HuH-7 (cell line): ENCODE measurements at regions not wholly inside any gene's neighbourhood (a gene's known extent, or its start where the extent isn't known, plus 50 kb on each side); places are given as distances from the start of the nearest gene placed in this dataset.
"Not testable (repeated sequence)": the region's sequence is repeated elsewhere in the genome, so short reads cannot be mapped to it uniquely, and the experiment has no call there.

Experiments
- DNase-seq: peaks from one replicate; pipeline ENCODE4 v3.0.0; 2011; ENCODE audit warnings: low spot score

DNA sequence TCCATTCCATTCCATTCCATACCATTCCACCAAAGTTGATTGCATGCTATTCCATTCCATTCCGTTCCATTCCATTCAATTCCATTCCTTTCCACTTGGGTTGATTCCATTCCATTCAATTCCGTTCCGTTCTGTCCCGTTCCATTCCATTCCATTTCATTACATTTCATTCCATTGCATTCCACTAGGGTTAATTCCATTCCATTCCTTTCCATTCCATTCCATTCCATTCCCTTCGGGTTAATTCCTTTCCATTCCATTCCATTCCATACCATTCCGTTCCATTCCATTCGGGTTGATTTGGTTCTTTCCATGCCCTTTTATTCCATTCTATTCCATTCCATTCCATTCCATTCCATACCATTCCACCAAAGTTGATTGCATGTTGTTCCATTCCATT is 131.9 kb downstream of the CWH43 start:
- DNase-seq, result not testable (repeated sequence)

DNA sequence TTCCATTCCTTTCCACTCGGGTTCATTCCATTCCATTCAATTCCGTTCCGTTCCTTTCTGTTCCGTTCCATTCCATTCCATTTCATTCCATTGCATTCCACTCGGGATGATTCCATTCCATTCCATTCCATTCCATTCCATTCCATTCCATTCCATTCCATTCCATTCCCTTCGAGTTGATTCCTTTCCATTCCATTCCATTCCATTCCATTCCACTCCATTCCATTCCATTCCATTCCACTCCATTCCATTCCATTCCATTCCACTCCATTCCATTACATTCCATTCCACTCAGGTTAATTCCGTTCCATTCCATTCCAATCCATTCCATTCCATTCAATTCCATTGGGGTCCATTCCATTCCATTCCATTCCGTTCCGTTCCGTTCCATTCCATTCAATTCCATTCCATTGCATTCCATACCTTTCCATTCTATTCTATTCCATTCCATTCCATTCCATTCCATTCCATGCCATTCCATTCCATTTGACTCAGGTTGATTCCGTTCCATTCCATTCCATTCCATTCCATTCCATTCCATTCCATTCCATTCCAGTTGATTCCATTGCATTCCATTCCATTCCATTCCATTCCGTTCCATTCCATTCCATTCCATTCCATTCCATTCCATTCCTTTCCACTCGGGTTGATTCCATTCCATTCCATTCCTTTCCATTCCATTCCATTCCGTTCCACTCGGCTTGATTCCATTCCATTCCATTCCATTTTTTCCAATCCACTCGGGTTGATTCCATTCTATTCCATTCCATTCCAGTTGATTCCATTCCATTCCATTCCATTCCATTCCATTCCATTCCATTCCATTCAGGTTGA is 132.5 kb downstream of the CWH43 start:
- not testable (repeated sequence) for DNase-seq

DNA sequence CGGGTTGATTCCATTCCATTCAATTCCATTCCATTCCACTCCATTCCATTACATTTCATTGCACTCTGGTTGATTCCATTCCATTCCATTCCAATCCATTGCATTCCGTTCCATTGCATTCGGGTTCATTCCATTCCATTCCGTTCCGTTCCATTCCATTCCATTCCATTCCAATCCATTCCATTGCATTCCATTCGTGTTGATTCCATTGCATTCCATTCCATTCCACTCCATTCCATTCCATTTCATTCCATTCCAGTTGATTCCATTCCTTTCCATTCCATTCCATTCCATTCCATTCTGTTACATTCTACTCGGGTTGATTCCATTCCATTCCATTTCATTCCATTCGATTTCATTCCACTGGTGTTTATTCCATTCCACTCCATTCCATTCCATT is 133.3 kb downstream of the CWH43 start:
- DNase-seq, result not testable (repeated sequence)

DNA sequence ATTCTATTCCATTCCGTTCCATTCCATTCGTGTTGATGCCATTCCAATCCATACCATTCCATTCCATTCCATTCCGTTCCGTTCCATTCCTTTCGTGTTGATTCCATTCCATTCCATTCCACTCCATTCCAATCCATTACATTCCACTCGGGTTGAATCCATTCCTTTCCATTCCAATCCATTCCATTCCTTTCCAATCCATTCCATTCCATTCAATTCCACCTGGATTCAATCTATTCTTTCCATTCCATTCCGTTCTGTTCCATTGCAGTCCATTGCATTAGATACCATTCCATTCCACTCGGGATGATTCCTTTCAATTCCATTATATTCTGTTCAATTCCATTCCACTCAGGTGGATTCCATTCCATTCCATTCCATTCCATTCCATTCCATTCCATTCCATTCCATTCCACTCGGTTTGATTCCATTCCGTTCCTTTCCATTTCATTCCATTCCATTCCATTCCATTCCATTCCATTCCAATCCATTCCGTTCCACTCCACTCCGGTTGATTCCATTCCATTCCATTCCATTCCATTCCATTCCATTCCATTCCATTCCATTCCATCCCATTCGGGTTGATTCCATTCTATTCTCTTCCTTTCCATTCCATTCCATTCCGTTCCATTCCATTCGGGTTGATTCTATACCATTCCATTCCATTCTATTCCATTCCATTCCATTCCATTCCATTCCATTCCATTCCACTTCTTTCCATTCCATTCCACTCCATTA is 134.1 kb downstream of the CWH43 start:
- not testable (repeated sequence) for DNase-seq

DNA sequence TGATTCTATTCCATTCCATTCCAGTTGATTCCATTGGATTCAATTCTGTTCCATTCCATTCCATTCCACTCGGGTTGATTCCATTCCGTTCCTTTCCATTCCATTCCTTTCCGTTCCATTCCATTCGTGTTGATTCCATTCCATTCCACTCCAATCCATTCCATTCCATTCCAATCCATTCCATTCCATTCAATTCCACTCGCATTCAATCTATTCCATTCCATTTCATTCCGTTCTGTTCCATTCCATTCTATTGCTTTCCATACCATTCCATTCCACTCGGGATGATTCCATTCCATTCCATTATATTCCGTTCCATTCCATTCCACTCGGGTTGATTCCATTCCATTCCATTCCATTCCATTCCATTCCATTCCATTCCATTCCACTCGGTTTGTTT is 134.7 kb downstream of the CWH43 start:
- DNase-seq, result not testable (repeated sequence)

DNA sequence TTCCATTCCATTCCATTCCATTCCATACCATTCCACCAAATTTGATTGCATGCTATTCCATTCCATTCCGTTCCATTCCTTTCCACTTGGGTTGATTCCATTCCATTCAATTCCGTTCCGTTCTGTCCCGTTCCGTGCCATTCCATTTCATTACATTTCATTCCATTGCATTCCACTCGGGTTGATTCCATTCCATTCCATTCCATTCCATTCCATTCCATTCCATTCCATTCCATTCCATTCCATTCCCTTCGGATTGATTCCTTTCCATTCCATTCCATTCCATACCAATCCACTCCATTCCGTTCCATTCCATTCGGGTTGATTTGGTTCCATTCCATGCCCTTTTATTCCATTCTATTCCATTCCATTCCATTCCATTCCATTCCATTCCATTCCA is 140.4 kb downstream of the CWH43 start:
- not testable (repeated sequence) for DNase-seq

DNA sequence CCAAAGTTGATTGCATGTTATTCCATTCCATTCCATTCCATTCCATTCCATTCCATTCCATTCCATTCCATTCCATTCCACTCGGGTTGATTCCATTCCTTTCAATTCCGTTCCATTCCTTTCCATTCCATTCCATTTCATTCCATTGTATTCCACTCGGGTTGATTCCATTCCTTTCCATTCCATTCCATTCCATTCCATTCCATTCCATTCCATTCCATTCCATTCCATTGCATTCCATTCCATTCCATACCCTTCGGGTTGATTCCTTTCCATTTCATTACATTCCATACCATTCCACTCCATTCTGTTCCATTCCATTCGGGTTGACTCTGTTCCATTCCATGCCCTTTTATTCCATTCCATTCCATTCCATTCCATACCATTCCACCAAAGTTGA is 140.8 kb downstream of the CWH43 start:
- DNase-seq, result not testable (repeated sequence)

DNA sequence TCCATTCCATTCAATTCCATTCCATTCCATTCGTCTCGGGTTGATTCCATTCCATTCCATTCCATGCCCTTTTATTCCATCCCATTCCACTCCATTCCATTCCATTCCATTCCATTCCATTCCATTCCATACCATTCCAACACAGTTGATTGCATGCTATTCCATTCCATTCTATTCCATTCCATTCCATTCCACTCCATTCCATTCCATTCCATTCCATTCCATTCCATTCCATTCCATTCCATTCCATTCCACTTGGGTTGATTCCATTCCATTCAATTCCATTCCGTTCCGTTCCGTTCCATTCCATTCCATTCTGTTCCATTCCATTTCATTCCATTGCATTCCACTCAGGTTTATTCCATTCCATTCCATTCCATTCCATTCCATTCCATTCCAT is 143.3 kb downstream of the CWH43 start:
- DNase-seq, result not testable (repeated sequence)

DNA sequence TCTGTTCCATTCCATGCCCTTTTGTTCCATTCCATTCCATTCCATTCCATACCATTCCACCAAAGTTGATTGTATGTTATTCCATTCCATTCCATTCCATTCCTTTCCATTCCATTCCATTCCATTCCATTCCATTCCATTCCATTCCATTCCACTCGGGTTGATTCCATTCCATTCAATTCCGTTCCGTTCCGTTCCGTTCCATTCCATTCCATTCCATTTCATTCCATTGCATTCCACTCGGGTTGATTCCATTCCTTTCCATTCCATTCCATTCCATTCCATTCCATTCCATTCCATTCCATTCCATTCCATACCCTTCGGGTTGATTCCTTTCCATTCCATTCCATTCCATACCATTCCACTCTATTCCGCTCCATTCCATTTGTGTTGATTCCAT is 143.8 kb downstream of the CWH43 start:
- not testable (repeated sequence) for DNase-seq

DNA sequence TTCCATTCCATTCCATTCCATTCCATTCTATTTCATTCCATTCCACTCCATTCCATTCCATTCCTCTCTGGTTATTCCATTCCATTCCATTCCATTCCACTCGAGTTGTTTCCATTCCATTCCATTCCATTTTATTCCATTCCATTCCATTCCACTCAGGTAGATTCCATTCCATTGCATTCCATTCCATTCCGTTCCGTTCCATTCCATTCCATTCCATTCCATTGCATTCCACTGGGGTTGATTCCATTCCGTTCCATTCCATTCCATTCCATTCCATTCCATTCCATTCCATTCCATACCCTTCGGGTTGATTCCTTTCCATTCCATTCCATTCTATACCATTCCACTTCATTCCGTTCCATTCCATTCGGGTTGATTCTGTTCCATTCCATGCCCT is 144.6 kb downstream of the CWH43 start:
- DNase-seq, result not testable (repeated sequence)

DNA sequence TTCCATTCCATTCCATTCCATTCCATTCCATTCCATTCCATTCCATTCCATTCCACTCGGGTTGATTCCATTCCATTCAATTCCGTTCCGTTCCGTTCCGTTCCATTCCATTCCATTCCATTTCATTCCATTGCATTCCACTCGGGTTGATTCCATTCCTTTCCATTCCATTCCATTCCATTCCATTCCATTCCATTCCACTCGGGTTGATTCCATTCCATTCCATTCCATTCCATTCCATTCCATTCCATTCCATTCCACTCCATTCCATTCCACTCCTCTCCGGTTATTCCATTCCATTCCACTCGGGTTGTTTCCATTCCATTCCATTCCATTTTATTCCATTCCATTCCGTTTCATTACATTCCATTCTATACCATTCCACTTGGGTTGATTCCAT is 151.0 kb downstream of the CWH43 start:
- not testable (repeated sequence) for DNase-seq

DNA sequence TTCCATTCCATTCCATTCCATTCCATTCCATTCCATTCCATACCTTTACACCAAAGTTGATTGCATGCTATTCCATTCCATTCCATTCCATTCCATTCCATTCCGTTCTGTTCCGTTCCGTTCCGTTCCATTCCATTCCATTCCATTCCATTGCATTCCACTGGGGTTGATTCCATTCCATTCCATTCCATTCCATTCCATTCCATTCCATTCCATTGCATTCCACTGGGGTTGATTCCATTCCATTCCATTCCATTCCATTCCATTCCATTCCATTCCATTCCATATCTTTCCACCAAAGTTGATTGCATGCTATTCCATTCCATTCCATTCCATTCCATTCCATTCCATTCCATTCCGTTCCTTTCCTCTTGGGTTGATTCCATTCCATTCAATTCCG is 151.9 kb downstream of the CWH43 start:
- DNase-seq, result not testable (repeated sequence)

DNA sequence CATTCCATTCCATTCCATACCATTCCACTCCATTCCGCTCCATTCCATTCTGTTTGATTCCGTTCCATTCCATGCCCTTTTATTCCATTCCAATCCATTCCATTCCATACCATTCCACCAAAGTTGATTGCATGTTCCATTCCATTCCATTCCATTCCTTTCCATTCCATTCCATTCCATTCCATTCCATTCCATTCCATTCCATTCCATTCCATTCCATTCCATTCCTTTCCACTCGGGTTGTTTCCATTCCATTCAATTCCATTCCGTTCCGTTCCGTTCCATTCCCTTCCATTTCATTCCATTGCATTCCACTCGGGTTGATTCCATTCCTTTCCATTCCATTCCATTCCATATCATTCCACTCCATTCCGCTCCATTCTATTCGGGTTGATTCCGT is 152.7 kb downstream of the CWH43 start:
- DNase-seq, result not testable (repeated sequence)

DNA sequence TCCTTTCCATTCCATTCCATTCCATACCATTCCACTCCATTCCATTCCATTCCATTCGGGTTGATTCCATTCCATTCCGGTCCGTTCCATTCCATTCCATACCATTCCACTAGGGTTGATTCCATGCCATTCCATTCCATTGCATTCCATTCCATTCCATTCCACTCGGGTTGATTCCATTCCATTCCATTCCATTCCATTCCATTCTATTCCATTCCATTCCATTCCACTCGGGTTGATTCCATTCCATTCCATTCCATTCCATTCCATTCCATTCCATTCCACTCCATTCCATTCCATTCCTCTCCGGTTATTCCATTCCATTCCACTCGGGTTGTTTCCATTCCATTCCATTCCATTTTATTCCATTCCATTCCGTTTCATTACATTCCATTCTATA is 153.4 kb downstream of the CWH43 start:
- DNase-seq, result not testable (repeated sequence)

DNA sequence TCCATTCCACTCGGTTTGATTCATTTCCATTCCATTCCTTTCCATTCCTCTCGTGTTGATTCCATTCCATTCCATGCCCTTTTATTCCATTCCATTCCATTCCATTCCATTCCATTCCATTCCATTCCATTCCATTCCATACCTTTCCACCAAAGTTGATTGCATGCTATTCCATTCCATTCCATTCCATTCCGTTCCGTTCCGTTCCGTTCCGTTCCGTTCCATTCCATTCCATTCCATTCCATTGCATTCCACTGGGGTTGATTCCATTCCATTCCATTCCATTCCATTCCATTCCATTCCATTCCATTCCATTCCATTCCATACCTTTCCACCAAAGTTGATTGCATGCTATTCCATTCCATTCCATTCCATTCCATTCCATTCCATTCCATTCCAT is 154.3 kb downstream of the CWH43 start:
- DNase-seq, result not testable (repeated sequence)

DNA sequence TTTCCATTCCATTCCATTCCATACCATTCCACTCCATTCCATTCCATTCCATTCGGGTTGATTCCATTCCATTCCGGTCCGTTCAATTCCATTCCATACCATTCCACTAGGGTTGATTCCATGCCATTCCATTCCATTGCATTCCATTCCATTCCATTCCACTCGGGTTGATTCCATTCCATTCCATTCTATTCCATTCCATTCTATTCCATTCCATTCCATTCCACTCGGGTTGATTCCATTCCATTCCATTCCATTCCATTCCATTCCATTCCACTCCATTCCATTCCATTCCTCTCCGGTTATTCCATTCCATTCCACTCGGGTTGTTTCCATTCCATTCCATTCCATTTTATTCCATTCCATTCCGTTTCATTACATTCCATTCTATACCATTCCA is 155.9 kb downstream of the CWH43 start:
- DNase-seq, result not testable (repeated sequence)

DNA sequence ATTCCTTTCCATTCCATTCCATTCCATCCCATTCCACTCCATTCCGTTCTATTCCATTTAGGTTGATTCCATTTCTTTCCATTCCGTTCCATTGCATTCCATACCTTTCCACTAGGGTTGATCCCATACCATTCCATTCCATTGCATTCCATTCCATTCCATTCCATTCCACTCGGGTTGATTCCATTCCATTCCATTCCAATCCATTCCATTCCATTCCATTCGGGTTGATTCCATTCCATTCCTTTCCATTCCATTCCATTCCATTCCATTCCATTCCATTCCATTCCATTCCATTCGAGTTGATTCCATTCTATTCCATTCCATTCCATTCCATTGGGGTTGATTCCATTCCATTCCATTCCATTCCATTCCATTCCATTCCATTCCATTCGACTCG is 161.1 kb downstream of the CWH43 start:
- not testable (repeated sequence) for DNase-seq

DNA sequence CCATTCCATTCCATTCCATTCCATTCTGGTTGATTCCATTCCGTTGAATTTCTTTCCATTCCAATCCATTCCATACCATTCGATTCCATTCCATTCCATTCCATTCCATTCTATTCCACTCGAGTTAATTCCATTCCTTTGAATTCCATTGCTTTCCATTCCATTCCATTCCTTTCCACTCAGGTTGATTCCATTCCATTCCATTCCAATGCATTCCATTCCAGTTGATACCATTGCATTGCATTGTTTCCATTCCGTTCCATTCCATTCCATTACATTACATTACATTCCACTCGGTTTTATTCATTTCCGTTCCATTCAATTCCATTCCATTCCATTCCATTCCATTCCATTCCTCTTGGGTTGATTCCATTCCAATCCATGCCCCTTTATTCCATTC is 161.5 kb downstream of the CWH43 start:
- DNase-seq, result not testable (repeated sequence)

DNA sequence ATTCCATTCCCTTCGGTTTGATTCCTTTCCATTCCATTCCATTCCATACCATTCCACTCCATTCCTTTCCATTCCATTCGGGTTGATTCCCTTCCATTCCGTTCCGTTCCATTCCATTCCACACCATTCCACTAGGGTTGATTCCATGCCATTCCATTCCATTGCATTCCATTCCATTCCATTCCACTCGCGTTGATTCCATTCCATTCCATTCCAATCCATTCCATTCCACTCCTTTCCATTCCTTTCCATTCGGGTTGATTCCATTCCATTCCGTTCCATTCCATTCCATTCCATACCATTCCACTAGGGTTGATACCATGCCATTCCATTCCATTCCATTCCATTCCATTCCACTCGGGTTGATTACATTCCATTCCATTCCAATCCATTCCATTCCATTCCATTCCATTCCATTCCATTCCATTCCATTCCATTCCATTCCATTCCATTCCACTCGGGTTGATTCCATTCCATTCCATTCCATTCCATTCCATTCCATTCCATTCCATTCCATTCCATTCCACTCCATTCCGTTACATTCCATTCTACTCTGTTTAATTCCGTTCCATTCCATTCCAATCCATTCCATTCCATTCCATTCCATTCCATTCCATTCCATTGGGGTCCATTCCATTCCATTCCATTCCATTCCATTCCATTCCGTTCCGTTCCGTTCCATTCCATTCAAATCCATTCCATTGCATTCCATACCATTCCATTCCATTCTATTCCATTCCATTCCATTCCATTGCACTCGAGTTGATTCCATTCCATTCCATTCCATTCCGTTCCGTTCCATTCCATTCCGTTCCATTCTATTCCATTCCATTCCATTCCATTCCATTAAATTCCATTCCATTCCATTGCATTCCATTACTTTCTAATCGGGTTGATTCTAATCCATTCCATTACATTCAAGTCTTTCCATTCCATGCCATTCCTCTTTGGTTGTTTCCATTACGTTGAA is 163.2 kb downstream of the CWH43 start:
- DNase-seq, result not testable (repeated sequence)

DNA sequence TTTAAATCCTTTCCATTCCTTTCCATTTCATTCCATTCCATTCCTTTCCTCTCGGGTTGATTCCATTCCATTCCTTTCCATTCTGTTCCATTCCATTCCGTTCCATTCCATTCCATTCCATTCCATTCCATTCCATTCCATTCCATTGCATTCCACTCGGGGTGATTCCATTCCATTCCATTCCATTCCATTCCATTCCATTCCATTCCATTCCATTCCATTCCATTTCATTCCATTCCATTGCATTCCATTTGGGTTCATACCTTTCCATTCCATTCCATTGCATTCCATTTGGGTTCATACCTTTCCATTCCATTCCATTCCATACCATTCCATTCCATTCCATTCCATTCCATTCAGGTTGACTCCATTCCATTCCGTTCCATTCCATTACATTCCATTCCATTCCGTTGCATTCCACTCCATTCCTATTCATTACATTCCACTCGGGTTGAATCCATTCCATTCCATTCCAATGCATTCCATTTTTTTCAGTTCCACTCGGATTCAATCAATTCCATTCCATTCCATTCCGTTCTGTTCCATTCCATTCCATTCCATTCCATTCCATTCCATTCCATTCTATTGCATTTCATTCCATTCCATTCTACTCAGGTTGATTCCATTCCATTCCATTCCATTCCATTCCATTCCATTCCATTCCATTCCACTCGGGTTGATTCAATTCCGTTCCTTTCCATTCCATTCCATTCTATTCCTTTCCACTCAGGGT is 164.4 kb downstream of the CWH43 start:
- DNase-seq, result not testable (repeated sequence)

DNA sequence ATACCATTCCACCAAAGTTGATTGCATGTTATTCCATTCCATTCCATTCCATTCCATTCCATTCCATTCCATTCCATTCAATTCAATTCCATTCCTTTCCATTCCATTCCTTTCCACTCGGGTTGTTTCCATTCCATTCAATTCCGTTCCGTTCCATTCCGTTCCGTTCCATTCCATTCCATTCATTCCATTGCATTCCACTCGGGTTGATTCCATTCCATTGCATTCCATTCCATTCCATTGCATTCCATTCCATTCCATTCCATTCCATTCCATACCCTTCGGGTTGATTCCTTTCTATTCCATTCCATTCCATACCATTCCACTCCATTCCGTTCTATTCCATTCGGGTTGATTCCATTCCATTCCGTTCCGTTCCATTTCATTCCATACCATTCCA is 166.9 kb downstream of the CWH43 start:
- DNase-seq, result not testable (repeated sequence)
